ENCODE measurements at regions not wholly inside any gene's neighbourhood (a gene's known extent, or its start where the extent isn't known, plus 50 kb on each side); places are given as distances from the start of the nearest gene placed in this dataset.

GRCh38 chr6:142696123-142697000 lies 248.6 kb downstream of the HIVEP2 start:
- no CpG with 5 or more reads among the region's 12 CpGs for WGBS (ENCODE audit: insufficient coverage, low lambda C conversion rate)
- DNase-seq: no peak
- Histone ChIP-seq H3K4me3 (ENCODE audit: low read length) (no peak overlapping the region), H3K9me3 (ENCODE audit: control insufficient read depth, low read depth, low read length) (no peaks in the 10 kb centered on the region), H3K36me3 (ENCODE audit: control insufficient read depth, insufficient read depth, low read length) (no peaks in the 10 kb centered on the region), H3K27me3 (ENCODE audit: control insufficient read depth, insufficient read depth, low read length) (no peaks in the 10 kb centered on the region), H3K4me1 (ENCODE audit: control insufficient read depth, insufficient read depth, low read length) (peaks cover 6% of the 10 kb centered on the region), H3K27ac (ENCODE audit: low read length) (no peak overlapping the region)

- Histone ChIP-seq H3K4me3 (ENCODE audit: low read length) (no peak overlapping the region), H3K9me3 (ENCODE audit: control insufficient read depth, low read depth, low read length) (no peaks in the 10 kb centered on the region), H3K4me1 (ENCODE audit: control insufficient read depth, insufficient read depth, low read length) (peaks cover 6% of the 10 kb centered on the region), H3K27me3 (ENCODE audit: control insufficient read depth, insufficient read depth, low read length) (no peaks in the 10 kb centered on the region), H3K27ac (ENCODE audit: low read length) (no peak overlapping the region), H3K36me3 (ENCODE audit: control insufficient read depth, insufficient read depth, low read length) (no peaks in the 10 kb centered on the region)
- DNase-seq: no peak
- whole genome bisulfite sequencing (ENCODE audit: insufficient coverage, low lambda C conversion rate): no CpG with 5 or more reads among the region's 3 CpGs
Observed at GRCh38 chr6:142697001-142697335, 248.0 kb downstream of the HIVEP2 start.

GRCh38 chr6:142697922-142698321 lies 247.1 kb downstream of the HIVEP2 start:
- no CpG with 5 or more reads among the region's 4 CpGs for WGBS (ENCODE audit: insufficient coverage, low lambda C conversion rate)
- no peak for DNase-seq
- no peaks in the 10 kb centered on the region for H3K27me3 ChIP-seq (ENCODE audit: control insufficient read depth, insufficient read depth, low read length)
- H3K36me3 ChIP-seq (ENCODE audit: control insufficient read depth, insufficient read depth, low read length): no peaks in the 10 kb centered on the region
- no peaks in the 10 kb centered on the region for H3K9me3 ChIP-seq (ENCODE audit: control insufficient read depth, low read depth, low read length)
- peaks cover 5% of the 10 kb centered on the region for H3K4me1 ChIP-seq (ENCODE audit: control insufficient read depth, insufficient read depth, low read length)
- no peak overlapping the region for H3K27ac ChIP-seq (ENCODE audit: low read length)
- no peak overlapping the region for H3K4me3 ChIP-seq (ENCODE audit: low read length)

GRCh38 chr6:142698751-142699150 lies 246.2 kb downstream of the HIVEP2 start:
- Histone ChIP-seq H3K4me3 (ENCODE audit: low read length) (no peak overlapping the region), H3K36me3 (ENCODE audit: control insufficient read depth, insufficient read depth, low read length) (no peaks in the 10 kb centered on the region), H3K9me3 (ENCODE audit: control insufficient read depth, low read depth, low read length) (no peaks in the 10 kb centered on the region), H3K27ac (ENCODE audit: low read length) (no peak overlapping the region), H3K27me3 (ENCODE audit: control insufficient read depth, insufficient read depth, low read length) (no peaks in the 10 kb centered on the region), H3K4me1 (ENCODE audit: control insufficient read depth, insufficient read depth, low read length) (no peaks in the 10 kb centered on the region)
- no peak for DNase-seq
- no CpG with 5 or more reads among the region's 2 CpGs for WGBS (ENCODE audit: insufficient coverage, low lambda C conversion rate)

- H3K27ac ChIP-seq (ENCODE audit: low read length): no peak overlapping the region
- no CpG with 5 or more reads among the region's 2 CpGs for WGBS (ENCODE audit: insufficient coverage, low lambda C conversion rate)
- H3K9me3 ChIP-seq (ENCODE audit: control insufficient read depth, low read depth, low read length): no peaks in the 10 kb centered on the region
- H3K4me3 ChIP-seq (ENCODE audit: low read length): no peak overlapping the region
- no peak for DNase-seq
- no peaks in the 10 kb centered on the region for H3K27me3 ChIP-seq (ENCODE audit: control insufficient read depth, insufficient read depth, low read length)
- no peaks in the 10 kb centered on the region for H3K36me3 ChIP-seq (ENCODE audit: control insufficient read depth, insufficient read depth, low read length)
- no peaks in the 10 kb centered on the region for H3K4me1 ChIP-seq (ENCODE audit: control insufficient read depth, insufficient read depth, low read length)
Observed at GRCh38 chr6:142699391-142699790, 245.6 kb downstream of the HIVEP2 start.

GRCh38 chr6:142700032-142700431 lies 244.9 kb downstream of the HIVEP2 start:
- WGBS (ENCODE audit: insufficient coverage, low lambda C conversion rate): 100% methylated on average over 1 of the region's 4 CpGs
- H3K27me3 ChIP-seq (ENCODE audit: control insufficient read depth, insufficient read depth, low read length): no peaks in the 10 kb centered on the region
- no peak for DNase-seq
- H3K27ac ChIP-seq (ENCODE audit: low read length): no peak overlapping the region
- no peak overlapping the region for H3K4me3 ChIP-seq (ENCODE audit: low read length)
- no peaks in the 10 kb centered on the region for H3K4me1 ChIP-seq (ENCODE audit: control insufficient read depth, insufficient read depth, low read length)
- no peaks in the 10 kb centered on the region for H3K36me3 ChIP-seq (ENCODE audit: control insufficient read depth, insufficient read depth, low read length)
- no peaks in the 10 kb centered on the region for H3K9me3 ChIP-seq (ENCODE audit: control insufficient read depth, low read depth, low read length)

GRCh38 chr6:142700671-142701312 lies 244.2 kb downstream of the HIVEP2 start:
- no peaks in the 10 kb centered on the region for H3K4me1 ChIP-seq (ENCODE audit: control insufficient read depth, insufficient read depth, low read length)
- H3K9me3 ChIP-seq (ENCODE audit: control insufficient read depth, low read depth, low read length): no peaks in the 10 kb centered on the region
- no peaks in the 10 kb centered on the region for H3K36me3 ChIP-seq (ENCODE audit: control insufficient read depth, insufficient read depth, low read length)
- no peak for DNase-seq
- no peak overlapping the region for H3K27ac ChIP-seq (ENCODE audit: low read length)
- no CpG with 5 or more reads among the region's 7 CpGs for WGBS (ENCODE audit: insufficient coverage, low lambda C conversion rate)
- H3K27me3 ChIP-seq (ENCODE audit: control insufficient read depth, insufficient read depth, low read length): no peaks in the 10 kb centered on the region
- H3K4me3 ChIP-seq (ENCODE audit: low read length): no peak overlapping the region
